ENCODE measurements at regions not wholly inside any gene's neighbourhood (a gene's known extent, or its start where the extent isn't known, plus 50 kb on each side); places are given as distances from the start of the nearest gene placed in this dataset.

- DNase-seq (ENCODE audit: low read depth in 4 of 4, low spot score in 2 of 4) = no peak
Measured at GRCh38 chr2:37541516-37541915, 129.9 kb downstream of the CDC42EP3 start.

GRCh38 chr2:37543999-37544557, 127.4 kb downstream of the CDC42EP3 start:
- no peak for DNase-seq (ENCODE audit: low read depth in 4 of 4, low spot score in 2 of 4)

- DNase-seq (ENCODE audit: low read depth in 4 of 4, low spot score in 2 of 4) = no peak
Measured at GRCh38 chr2:37544591-37545031, 126.8 kb downstream of the CDC42EP3 start.

GRCh38 chr2:37549598-37549997, 121.8 kb downstream of the CDC42EP3 start:
- DNase-seq (ENCODE audit: low read depth in 4 of 4, low spot score in 2 of 4) = no peak

- DNase-seq (ENCODE audit: low read depth in 4 of 4, low spot score in 2 of 4) = no peak
Measured at GRCh38 chr2:37550190-37550589, 121.3 kb downstream of the CDC42EP3 start.

GRCh38 chr2:37551783-37552182, 119.7 kb downstream of the CDC42EP3 start:
- no peak for DNase-seq (ENCODE audit: low read depth in 4 of 4, low spot score in 2 of 4)

- no peak for DNase-seq (ENCODE audit: low read depth in 4 of 4, low spot score in 2 of 4)
Measured at GRCh38 chr2:37552339-37552738, 119.1 kb downstream of the CDC42EP3 start.

- DNase-seq (ENCODE audit: low read depth in 4 of 4, low spot score in 2 of 4) = no peak
Measured at GRCh38 chr2:37553411-37554154, 117.9 kb downstream of the CDC42EP3 start.

- no peak for DNase-seq (ENCODE audit: low read depth in 4 of 4, low spot score in 2 of 4)
Measured at GRCh38 chr2:37554155-37554510, 117.3 kb downstream of the CDC42EP3 start.

- DNase-seq (ENCODE audit: low read depth in 4 of 4, low spot score in 2 of 4) = no peak
Measured at GRCh38 chr2:37554687-37555086, 116.8 kb downstream of the CDC42EP3 start.

- DNase-seq (ENCODE audit: low read depth in 4 of 4, low spot score in 2 of 4) = no peak
Measured at GRCh38 chr2:37555457-37555856, 116.0 kb downstream of the CDC42EP3 start.

GRCh38 chr2:37556256-37556655, 115.2 kb downstream of the CDC42EP3 start:
- no peak for DNase-seq (ENCODE audit: low read depth in 4 of 4, low spot score in 2 of 4)

GRCh38 chr2:37558623-37559022, 112.8 kb downstream of the CDC42EP3 start:
- no peak for DNase-seq (ENCODE audit: low read depth in 4 of 4, low spot score in 2 of 4)

- no peak for DNase-seq (ENCODE audit: low read depth in 4 of 4, low spot score in 2 of 4)
Measured at GRCh38 chr2:37560241-37560848, 111.1 kb downstream of the CDC42EP3 start.

- DNase-seq (ENCODE audit: low read depth in 4 of 4, low spot score in 2 of 4) = no peak
Measured at GRCh38 chr2:37560863-37561614, 110.4 kb downstream of the CDC42EP3 start.

- no peak for DNase-seq (ENCODE audit: low read depth in 4 of 4, low spot score in 2 of 4)
Measured at GRCh38 chr2:37561615-37562569, 109.5 kb downstream of the CDC42EP3 start.

- no peak for DNase-seq (ENCODE audit: low read depth in 4 of 4, low spot score in 2 of 4)
Measured at GRCh38 chr2:37563375-37564015, 107.9 kb downstream of the CDC42EP3 start.

GRCh38 chr2:37564356-37564755, 107.1 kb downstream of the CDC42EP3 start:
- DNase-seq (ENCODE audit: low read depth in 4 of 4, low spot score in 2 of 4) = no peak

GRCh38 chr2:37566517-37566981, 104.9 kb downstream of the CDC42EP3 start:
- DNase-seq (ENCODE audit: low read depth in 4 of 4, low spot score in 2 of 4) = no peak

GRCh38 chr2:37568565-37568964, 102.9 kb downstream of the CDC42EP3 start:
- no peak for DNase-seq (ENCODE audit: low read depth in 4 of 4, low spot score in 2 of 4)

Data from left renal cortex interstitium (tissue), 4 donors.